Activated CD4-positive, alpha-beta T cell treated with anti-CD3 and anti-CD28 coated beads, Interleukin-2, amount 50 U/mL, for 48 hours (primary cell): ENCODE measurements at regions not wholly inside any gene's neighbourhood (a gene's known extent, or its start where the extent isn't known, plus 50 kb on each side); places are given as distances from the start of the nearest gene placed in this dataset.
"Not testable (repeated sequence)": the region's sequence is repeated elsewhere in the genome, so short reads cannot be mapped to it uniquely, and the experiment has no call there.

ENCODE experiments used
- DNase-seq, 2 experiments: peaks; one replicate each; pipeline ENCODE4 v3.0.0-alpha.2; 2020

GRCh38 chr2:21353879-21354679, 230.3 kb downstream of the TDRD15 start:
- no peak for DNase-seq

- DNase-seq: no peak
These were observed 232.5 kb downstream of the TDRD15 start for GRCh38 chr2:21356086-21356856.

- no peak for DNase-seq
These were observed 233.1 kb downstream of the TDRD15 start for GRCh38 chr2:21356857-21357255.

GRCh38 chr2:21358976-21359375, 235.2 kb downstream of the TDRD15 start:
- no peak for DNase-seq

GRCh38 chr2:21361384-21361783, 237.6 kb downstream of the TDRD15 start:
- DNase-seq: no peak

- no peak for DNase-seq
These were observed 238.3 kb downstream of the TDRD15 start for GRCh38 chr2:21361957-21362486.

GRCh38 chr2:21363364-21363763, 239.6 kb downstream of the TDRD15 start:
- no peak for DNase-seq

GRCh38 chr2:21367421-21367820, 243.7 kb downstream of the TDRD15 start:
- no peak for DNase-seq

- DNase-seq: no peak
These were observed 246.0 kb downstream of the TDRD15 start for GRCh38 chr2:21369787-21370186.

- DNase-seq: no peak
These were observed 247.8 kb downstream of the TDRD15 start for GRCh38 chr2:21371499-21372003.

GRCh38 chr2:21372654-21373053, 248.9 kb downstream of the TDRD15 start:
- DNase-seq: no peak

- no peak for DNase-seq
These were observed 253.1 kb downstream of the TDRD15 start for GRCh38 chr2:21376864-21377263.

- no peak for DNase-seq
These were observed 255.4 kb downstream of the TDRD15 start for GRCh38 chr2:21379140-21379539.

GRCh38 chr2:21379668-21380067, 255.9 kb downstream of the TDRD15 start:
- not testable (repeated sequence) for DNase-seq

- no peak for DNase-seq
These were observed 257.7 kb downstream of the TDRD15 start for GRCh38 chr2:21381421-21381820.

GRCh38 chr2:21382701-21383520, 259.1 kb downstream of the TDRD15 start:
- DNase-seq: no peak

- no peak for DNase-seq
These were observed 262.9 kb downstream of the TDRD15 start for GRCh38 chr2:21386666-21387065.

GRCh38 chr2:21392649-21393048, 268.9 kb downstream of the TDRD15 start:
- DNase-seq: no peak

GRCh38 chr2:21393173-21393572, 269.4 kb downstream of the TDRD15 start:
- no peak for DNase-seq

- no peak for DNase-seq
These were observed 271.6 kb downstream of the TDRD15 start for GRCh38 chr2:21395366-21395765.

GRCh38 chr2:21396252-21396651, 272.5 kb downstream of the TDRD15 start:
- no peak for DNase-seq

GRCh38 chr2:21401022-21401698, 277.4 kb downstream of the TDRD15 start:
- DNase-seq: no peak
